H9 (cell line): ENCODE measurements at regions not wholly inside any gene's neighbourhood (a gene's known extent, or its start where the extent isn't known, plus 50 kb on each side); places are given as distances from the start of the nearest gene placed in this dataset.

Source experiments
- DNase-seq: peaks from one replicate; pipeline ENCODE4 v3.0.0-alpha.2; 2017
- H2AFZ ChIP-seq: one replicate; pipeline ENCODE4 v1.6.1; 2013; ENCODE audit warnings: mild to moderate bottlenecking, low read length, control low read depth, moderate library complexity
- H2AK5ac ChIP-seq: 2 replicates; pipeline ENCODE4 v1.6.1; 2013; ENCODE audit warnings: low read length, control low read depth, mixed read lengths; ENCODE audit not compliant: insufficient read length
- H2BK120ac ChIP-seq: one replicate; pipeline ENCODE4 v1.6.1; 2013; ENCODE audit warnings: low read depth, mild to moderate bottlenecking, low read length, control low read depth, inconsistent platforms; ENCODE audit not compliant: poor library complexity, severe bottlenecking
- H2BK12ac ChIP-seq: 2 replicates; pipeline ENCODE4 v1.6.1; 2013; ENCODE audit warnings: low read length, control low read depth, mixed read lengths, low read depth; ENCODE audit not compliant: insufficient read length
- H2BK15ac ChIP-seq: 2 replicates; pipeline ENCODE4 v1.6.1; 2013; ENCODE audit warnings: low read depth, low read length, control low read depth
- H2BK20ac ChIP-seq: one replicate; pipeline ENCODE4 v1.6.1; 2013; ENCODE audit warnings: low read depth, mild to moderate bottlenecking, low read length, control low read depth, inconsistent platforms; ENCODE audit not compliant: poor library complexity, severe bottlenecking
- H2BK5ac ChIP-seq: 2 replicates; pipeline ENCODE4 v1.6.1; 2013; ENCODE audit warnings: low read length, control low read depth, mixed read lengths; ENCODE audit not compliant: insufficient read length
- H3K14ac ChIP-seq: 2 replicates; pipeline ENCODE4 v1.6.1; 2013; ENCODE audit warnings: low read length, control low read depth; ENCODE audit not compliant: insufficient read depth
- H3K18ac ChIP-seq: 2 replicates; pipeline ENCODE4 v1.6.1; 2013; ENCODE audit warnings: low read depth, mild to moderate bottlenecking, mixed read lengths, low read length, control low read depth; ENCODE audit not compliant: insufficient read length
- H3K23ac ChIP-seq: 2 replicates; pipeline ENCODE4 v1.6.1; 2013; ENCODE audit warnings: low read length, control low read depth, mixed read lengths, low read depth; ENCODE audit not compliant: insufficient read length
- H3K23me2 ChIP-seq: 2 replicates; pipeline ENCODE4 v1.6.1; 2013; ENCODE audit warnings: low read depth, mild to moderate bottlenecking, mixed read lengths, low read length, control low read depth; ENCODE audit not compliant: insufficient read length, poor library complexity, severe bottlenecking
- H3K27ac ChIP-seq: 2 replicates; pipeline ENCODE4 v1.5.1; 2013; ENCODE audit warnings: low read length, control low read depth, mixed read lengths, low read depth; ENCODE audit not compliant: insufficient read length
- H3K27me3 ChIP-seq: 2 replicates; pipeline ENCODE4 v1.6.1; 2013; ENCODE audit warnings: low read length, control low read depth, inconsistent platforms; ENCODE audit not compliant: insufficient read depth
- H3K4ac ChIP-seq: 2 replicates; pipeline ENCODE4 v1.6.1; 2013; ENCODE audit warnings: low read depth, mild to moderate bottlenecking, control low read depth, inconsistent platforms, low read length, moderate library complexity
- H3K4me1 ChIP-seq: 2 replicates; pipeline ENCODE4 v1.6.1; 2013; ENCODE audit warnings: low read length, control low read depth, inconsistent platforms; ENCODE audit not compliant: insufficient read depth
- H3K4me2 ChIP-seq: 2 replicates; pipeline ENCODE4 v1.6.1; 2013; ENCODE audit warnings: low read length, control low read depth, mixed read lengths; ENCODE audit not compliant: insufficient read length, insufficient read depth
- H3K56ac ChIP-seq: 2 replicates; pipeline ENCODE4 v1.6.1; 2013; ENCODE audit warnings: low read depth, mild to moderate bottlenecking, mixed read lengths, low read length, control low read depth; ENCODE audit not compliant: insufficient read length
- H3K79me1 ChIP-seq: 2 replicates; pipeline ENCODE4 v1.6.1; 2013; ENCODE audit warnings: low read depth, mild to moderate bottlenecking, moderate library complexity, low read length, control low read depth, inconsistent platforms; ENCODE audit not compliant: insufficient read depth, poor library complexity, severe bottlenecking
- H3K79me2 ChIP-seq: 2 replicates; pipeline ENCODE4 v1.6.1; 2013; ENCODE audit warnings: low read length, control low read depth, inconsistent platforms; ENCODE audit not compliant: insufficient read depth
- H3K9ac ChIP-seq: 2 replicates; pipeline ENCODE4 v1.6.1; 2013; ENCODE audit warnings: low read length, control low read depth, mixed read lengths; ENCODE audit not compliant: insufficient read length; ENCODE audit errors: extremely low read depth
- H3K9me3 ChIP-seq: one replicate; pipeline ENCODE4 v1.6.1; 2013; ENCODE audit warnings: low read depth, low read length, inconsistent platforms; ENCODE audit not compliant: control insufficient read depth
- H3T11ph ChIP-seq: one replicate; pipeline ENCODE4 v1.6.1; 2013; ENCODE audit warnings: mild to moderate bottlenecking, low read length, control low read depth, inconsistent platforms
- H4K20me1 ChIP-seq: one replicate; pipeline ENCODE4 v1.6.1; 2013; ENCODE audit not compliant: control insufficient read depth, insufficient read length, insufficient read depth
- H4K5ac ChIP-seq: 2 replicates; pipeline ENCODE4 v1.6.1; 2013; ENCODE audit warnings: low read depth, mild to moderate bottlenecking, mixed read lengths, low read length, control low read depth; ENCODE audit not compliant: insufficient read length
- H4K8ac ChIP-seq: replicated peaks from 2 replicates; pipeline ENCODE4 v1.6.1; 2013; ENCODE audit warnings: low read length, control low read depth, mixed read lengths, low read depth; ENCODE audit not compliant: insufficient read length
- H4K91ac ChIP-seq: 2 replicates; pipeline ENCODE4 v1.6.1; 2013; ENCODE audit warnings: low read depth, mild to moderate bottlenecking, moderate library complexity, mixed read lengths, low read length, control low read depth; ENCODE audit not compliant: insufficient read length
- H3K27ac Mint-ChIP-seq, 3 experiments: 2 replicates in 2 of 3; 3 replicates in 1 of 3; pipeline ENCODE4 v1.8.0; 2020 to 2021; ENCODE audit warnings: mixed read lengths in 3 of 3, mild to moderate bottlenecking in 1 of 3, moderate library complexity in 1 of 3
- H3K27me3 Mint-ChIP-seq: 2 replicates; pipeline ENCODE4 v1.8.0; 2021; ENCODE audit warnings: low read depth, mild to moderate bottlenecking, moderate library complexity, mixed read lengths
- H3K36me3 Mint-ChIP-seq, 3 experiments: 2 replicates in 2 of 3; 3 replicates in 1 of 3; pipeline ENCODE4 v1.8.0; 2020 to 2021; ENCODE audit warnings: low read depth in 3 of 3, mixed read lengths in 3 of 3; ENCODE audit not compliant: insufficient read depth in 1 of 3
- H3K4me1 Mint-ChIP-seq, 2 experiments: 2 replicates each; pipeline ENCODE4 v1.8.0; 2020; ENCODE audit warnings: mixed read lengths in 2 of 2
- H3K4me3 Mint-ChIP-seq, 2 experiments: 2 replicates in 1 of 2; 3 replicates in 1 of 2; pipeline ENCODE4 v1.8.0; 2020 to 2021; ENCODE audit warnings: mild to moderate bottlenecking in 2 of 2, mixed read lengths in 2 of 2, moderate library complexity in 1 of 2
- H3K9me3 Mint-ChIP-seq, 2 experiments: 2 replicates in 1 of 2; 3 replicates in 1 of 2; pipeline ENCODE4 v1.8.0; 2020; ENCODE audit warnings: mild to moderate bottlenecking in 2 of 2, mixed read lengths in 2 of 2, moderate library complexity in 1 of 2
- CTCF ChIP-seq: fragments of 200-600 bp; sonication (generic); conservative IDR thresholded peaks from 3 replicates; pipeline ENCODE4 v1.8.0; 2021; ENCODE audit warnings: antibody characterized with exemption, mild to moderate bottlenecking
- WGBS: extraction: QIAGEN DNeasy Blood & Tissue Kit; methylation state at CpG from one replicate; pipeline ENCODE4 v1.1.7; 2013; ENCODE audit warnings: missing lambda C conversion rate, low lambda C conversion rate, mixed read lengths; ENCODE audit not compliant: insufficient read length; ENCODE audit errors: extremely low coverage; 5-methylcytosine and 5-hydroxymethylcytosine counted together

DNA sequence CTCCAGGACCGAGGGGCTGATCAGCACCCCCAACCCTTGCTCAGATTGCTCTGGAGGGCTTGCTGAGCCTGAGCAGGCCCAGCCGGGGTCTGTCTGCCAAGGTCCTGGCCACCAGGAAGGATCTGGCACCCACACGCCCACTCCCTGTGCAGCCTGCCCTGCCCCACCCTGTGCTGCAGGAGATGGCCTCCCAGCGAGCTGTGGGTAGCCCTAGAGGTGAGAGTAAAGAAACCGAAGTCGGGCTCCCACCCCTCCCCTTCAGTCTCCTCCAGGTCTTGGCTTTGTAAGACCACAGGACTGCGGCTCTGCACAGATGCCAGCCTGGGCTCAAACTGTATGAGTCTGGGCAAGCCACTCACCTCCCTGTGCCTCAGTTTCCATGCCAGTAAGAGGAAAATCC, 307.8 kb downstream of the BCL11B start:
- no peak for TF ChIP-seq CTCF
- no CpG with 5 or more reads among the region's 7 CpGs for WGBS
- no peaks in the 10 kb centered on the region; a peak in 1 of 7 replicates for H3K36me3 Mint-ChIP-seq
- Histone ChIP-seq H3K23me2 (no peaks in the 10 kb centered on the region), H2BK12ac (no peak overlapping the region), H4K20me1 (no peaks in the 10 kb centered on the region), H2BK120ac (no peak overlapping the region), H2BK15ac (no peak overlapping the region), H3K14ac (no peak overlapping the region), H3K4me2 (no peak overlapping the region), H3K4ac (no peak overlapping the region), H3K79me1 (no peaks in the 10 kb centered on the region), H3K27me3 (no peaks in the 10 kb centered on the region), H3K56ac (no peak overlapping the region), H3K18ac (no peak overlapping the region), H4K91ac (no peak overlapping the region), H3K79me2 (no peaks in the 10 kb centered on the region), H3K27ac (no peak overlapping the region), H2AK5ac (no peak overlapping the region), H3K23ac (no peak overlapping the region), H3K4me1 (no peaks in the 10 kb centered on the region), H4K8ac (no peak overlapping the region), H3T11ph (no peak overlapping the region), H3K9ac (no peak overlapping the region), H4K5ac (no peak overlapping the region), H2AFZ (no peak overlapping the region), H2BK20ac (no peak overlapping the region), H2BK5ac (no peak overlapping the region), H3K9me3 (no peaks in the 10 kb centered on the region)
- peak; percentile 26 for DNase-seq
- H3K4me3 Mint-ChIP-seq: no peak overlapping the region
- peaks cover 6% of the 10 kb centered on the region for H3K27me3 Mint-ChIP-seq
- no peaks in the 10 kb centered on the region for H3K9me3 Mint-ChIP-seq
- no peak overlapping the region for H3K27ac Mint-ChIP-seq
- H3K4me1 Mint-ChIP-seq: peaks cover 16 to 23% of the 10 kb centered on the region in 2 experiments
